Lung (tissue), 11 donors: ENCODE measurements at regions not wholly inside any gene's neighbourhood (a gene's known extent, or its start where the extent isn't known, plus 50 kb on each side); places are given as distances from the start of the nearest gene placed in this dataset.

Experiments used
- ATAC-seq: fragments of 200-7000 bp; cut with Tn5 transposase; one replicate; pipeline ENCODE4 v1.9.1; 2020; ENCODE audit warnings: moderate number of reproducible peaks; ENCODE audit not compliant: insufficient read depth, low FRiP score
- DNase-seq, 3 donors: peaks; one replicate each; pipeline ENCODE4 v3.0.0-alpha.2; 2013 to 2017
- H3K27ac ChIP-seq, 2 donors: one replicate each; pipeline ENCODE4 v1.5.1; 2013; ENCODE audit warnings: mild to moderate bottlenecking in 2 of 2, moderate library complexity in 2 of 2, control low read depth in 1 of 2, inconsistent platforms in 1 of 2, low read depth in 1 of 2, low read length in 1 of 2
- H3K27me3 ChIP-seq, 3 donors: one replicate each; pipeline ENCODE4 v1.5.1; 2013; ENCODE audit warnings: low read length in 2 of 3; ENCODE audit not compliant: control insufficient read depth in 3 of 3, insufficient read depth in 3 of 3
- H3K36me3 ChIP-seq, 4 donors: one replicate each; pipeline ENCODE4 v1.5.1; 2013; ENCODE audit warnings: low read length in 4 of 4, mild to moderate bottlenecking in 1 of 4, moderate library complexity in 1 of 4; ENCODE audit not compliant: control insufficient read depth in 4 of 4, insufficient read depth in 4 of 4
- H3K4me1 ChIP-seq, 5 donors: one replicate each; pipeline ENCODE4 v1.5.1; 2013; ENCODE audit warnings: low read length in 5 of 5, mild to moderate bottlenecking in 2 of 5, moderate library complexity in 1 of 5; ENCODE audit not compliant: control insufficient read depth in 5 of 5, insufficient read depth in 5 of 5
- H3K4me3 ChIP-seq: one replicate; pipeline ENCODE4 v1.5.1; 2013; ENCODE audit warnings: mild to moderate bottlenecking, control low read depth, moderate library complexity
- H3K9ac ChIP-seq, 2 donors: one replicate each; pipeline ENCODE4 v1.5.1; 2013; ENCODE audit warnings: low read length in 2 of 2, control low read depth in 1 of 2; ENCODE audit not compliant: insufficient read depth in 1 of 2
- H3K9me3 ChIP-seq, 4 donors: one replicate each; pipeline ENCODE4 v1.5.1; 2013; ENCODE audit warnings: low read length in 3 of 4, mild to moderate bottlenecking in 1 of 4, moderate library complexity in 1 of 4; ENCODE audit not compliant: control insufficient read depth in 4 of 4, insufficient read depth in 3 of 4
- CTCF ChIP-seq: IDR thresholded peaks from 2 replicates; pipeline ENCODE4 v1.5.1; 2012; ENCODE audit warnings: mild to moderate bottlenecking; ENCODE audit errors: control extremely low read depth, extremely low read depth
- WGBS, 2 donors: extraction: QIAGEN DNeasy Blood & Tissue Kit; methylation state at CpG; one replicate each; pipeline ENCODE4 v1.1.7; 2013; 5-methylcytosine and 5-hydroxymethylcytosine counted together
- donor health status: control.
- donor health status: control.
- donor health status: Bipolar disorder and iron deficiency.
- donor health status: healthy.
- donor health status: DM: yes; HTN: yes; CAD: no.

GRCh38 chr12:19035536-19035935 lies 94.0 kb upstream of the PLEKHA5 start:
- no peaks in the 10 kb centered on the region for H3K27me3 ChIP-seq
- no peak for TF ChIP-seq CTCF
- no peak for DNase-seq
- peaks cover 0 to 7% (median 3%) of the 10 kb centered on the region in 5 donors for H3K4me1 ChIP-seq
- no peaks in the 10 kb centered on the region for H3K36me3 ChIP-seq
- peak; percentile 50 for ATAC-seq
- peaks cover 0 to 5% (median 0%) of the 10 kb centered on the region in 4 donors for H3K9me3 ChIP-seq
- H3K4me3 ChIP-seq = no peak overlapping the region
- H3K27ac ChIP-seq = no peak overlapping the region
- 54 to 71% methylated on average over 1 of the region's 1 CpG for WGBS, 2 donors
- H3K9ac ChIP-seq = no peak overlapping the region

- no peaks in the 10 kb centered on the region for H3K36me3 ChIP-seq
- WGBS, 2 donors = 45 to 69% methylated on average over 6 of the region's 6 CpGs
- peak in 2 of 3 donors; percentile 39 to 40 for DNase-seq
- no peak overlapping the region for H3K4me3 ChIP-seq
- peak; percentile 60 for ATAC-seq
- TF ChIP-seq CTCF = no peak
- H3K27me3 ChIP-seq = no peaks in the 10 kb centered on the region
- peaks cover 0 to 7% (median 2%) of the 10 kb centered on the region in 5 donors for H3K4me1 ChIP-seq
- H3K27ac ChIP-seq = peak overlapping the region in 1 of 2 donors; percentile 81
- no peak overlapping the region for H3K9ac ChIP-seq
- H3K9me3 ChIP-seq = peaks cover 0 to 5% (median 0%) of the 10 kb centered on the region in 4 donors
These were observed 92.7 kb upstream of the PLEKHA5 start for GRCh38 chr12:19036673-19037357.

GRCh38 chr12:19038209-19038608 lies 91.3 kb upstream of the PLEKHA5 start:
- no peak for TF ChIP-seq CTCF
- Histone ChIP-seq H3K9me3 (no peaks in the 10 kb centered on the region), H3K27me3 (no peaks in the 10 kb centered on the region), H3K4me3 (no peak overlapping the region), H3K27ac (peak overlapping the region in 1 of 2 donors; percentile 97), H3K9ac (no peak overlapping the region), H3K4me1 (peaks cover 0 to 7% (median 2%) of the 10 kb centered on the region in 5 donors), H3K36me3 (no peaks in the 10 kb centered on the region)
- no peak for ATAC-seq
- DNase-seq = no peak
- 72 to 75% methylated on average over 6 of the region's 6 CpGs for WGBS, 2 donors

- Histone ChIP-seq H3K27ac (peak overlapping the region in 1 of 2 donors; percentile 97), H3K9ac (no peak overlapping the region), H3K9me3 (no peaks in the 10 kb centered on the region), H3K4me1 (peaks cover 0 to 7% (median 2%) of the 10 kb centered on the region in 5 donors), H3K36me3 (no peaks in the 10 kb centered on the region), H3K4me3 (no peak overlapping the region), H3K27me3 (no peaks in the 10 kb centered on the region)
- DNase-seq = no peak
- no peak for ATAC-seq
- WGBS, 2 donors = 44 to 49% methylated on average over 3 of the region's 3 CpGs
- TF ChIP-seq CTCF = no peak
These were observed 90.0 kb upstream of the PLEKHA5 start for GRCh38 chr12:19039515-19039914.
